ENCODE measurements at regions not wholly inside any gene's neighbourhood (a gene's known extent, or its start where the extent isn't known, plus 50 kb on each side); places are given as distances from the start of the nearest gene placed in this dataset.

DNA sequence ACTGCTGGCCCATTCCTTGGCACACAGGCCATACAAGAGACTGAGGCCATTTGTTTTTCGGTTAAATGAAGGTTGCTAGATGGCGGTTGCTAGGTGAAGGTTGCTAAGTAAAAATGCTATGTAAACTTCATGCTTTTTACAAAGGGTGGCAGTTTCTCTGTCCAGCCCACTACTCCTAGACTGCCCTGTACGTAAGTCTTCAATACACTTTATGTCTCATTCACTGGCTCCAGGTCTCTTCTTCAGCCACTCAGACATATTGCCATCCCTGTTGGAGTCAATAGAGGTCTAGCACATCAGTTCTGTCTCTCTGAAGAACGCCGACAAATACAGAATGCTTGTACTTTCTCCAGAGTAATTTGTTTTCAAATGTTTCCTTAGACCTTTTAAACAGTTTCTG is 370.9 kb upstream of the RND3 start:
- H3K9me3 ChIP-seq (replicated peaks; ENCODE audit: control insufficient read depth, insufficient read depth, low read length): no peaks in the 10 kb centered on the region
- intact Hi-C loops (cut with micrococcal nuclease) (no loop called here), dilution Hi-C loops (cut with MboI; ENCODE audit: extremely low pct_ligation_motif_present, low sequenced_read_pairs) (no loop called here)
- no peaks in the 10 kb centered on the region for H3K27me3 ChIP-seq (ENCODE audit: control insufficient read depth in 2 of 2, insufficient read depth in 2 of 2, low read length in 2 of 2)
- H3K4me1 ChIP-seq (ENCODE audit: control insufficient read depth, extremely low read depth, insufficient read depth, low read length): no peaks in the 10 kb centered on the region
- TF ChIP-seq FOS (IDR thresholded peaks at IDR 0.05; ENCODE audit: borderline replicate concordance, insufficient read depth, low read length): no peak
- no peak for TF ChIP-seq POLR2AphosphoS5 (IDR thresholded peaks at IDR 0.05; ENCODE audit: insufficient read depth, low read depth, low read length)
- no peak for TF ChIP-seq EZH2 (IDR thresholded peaks at IDR 0.05; ENCODE audit: borderline replicate concordance, low read depth, low read length, severe bottlenecking)
- no peak for TF ChIP-seq MAX (IDR thresholded peaks at IDR 0.05; ENCODE audit: insufficient read depth, insufficient read length)
- no peak for TF ChIP-seq CTCF (IDR thresholded peaks at IDR 0.05; ENCODE audit: extremely low read depth in 1 of 2, insufficient read depth in 1 of 2, low read depth in 1 of 2, low read length in 2 of 2)
- no peak for TF ChIP-seq JUN (IDR thresholded peaks at IDR 0.05; ENCODE audit: borderline replicate concordance, insufficient read depth, insufficient read length, low read depth)
- TF ChIP-seq GATA2 (IDR thresholded peaks at IDR 0.05; ENCODE audit: insufficient read depth, insufficient read length, low read depth, low read length): no peak
- TF ChIP-seq POLR2A (IDR thresholded peaks at IDR 0.05; ENCODE audit: low read depth, low read length): no peak
- no peak for TF ChIP-seq MYC (IDR thresholded peaks at IDR 0.05; ENCODE audit: low read depth, low read length)
- H3K27ac ChIP-seq (ENCODE audit: insufficient read depth, low read depth, low read length): no peak overlapping the region
- POLR2A ChIA-PET: no interaction called here
- H3K4me2 ChIP-seq (ENCODE audit: insufficient read depth, low read length): no peak overlapping the region
- no peak for DNase-seq (ENCODE audit: low read depth, low spot score)
- no peak overlapping the region for H3K4me3 ChIP-seq (replicated peaks in 1 of 3; ENCODE audit: insufficient read depth in 1 of 3, low read depth in 1 of 3, low read length in 3 of 3)
- CTCF ChIA-PET: no interaction called here
- BruUV-seq (replicated peaks): no TSS peak
- no peak for FAIRE-seq
- no peak overlapping the region for H3K9ac ChIP-seq (replicated peaks; ENCODE audit: extremely low read depth, insufficient read depth, low read length)
- H3K36me3 ChIP-seq (ENCODE audit: control insufficient read depth in 2 of 2, extremely low read depth in 1 of 2, insufficient read depth in 2 of 2, low read length in 2 of 2): no peaks in the 10 kb centered on the region
- no peaks in the 10 kb centered on the region for H4K20me1 ChIP-seq (replicated peaks; ENCODE audit: control insufficient read depth, extremely low read depth, insufficient read depth, low read length)
- H3K79me2 ChIP-seq (ENCODE audit: control insufficient read depth, insufficient read depth, low read length): no peaks in the 10 kb centered on the region
- H3K9me1 ChIP-seq (replicated peaks; ENCODE audit: control insufficient read depth, extremely low read depth, insufficient read depth, low read length): no peaks in the 10 kb centered on the region
- H2AFZ ChIP-seq (ENCODE audit: low read depth, low read length): no peak overlapping the region

All from endothelial cell of umbilical vein (primary cell).